Dermis microvascular lymphatic vessel endothelial cell (primary cell): ENCODE measurements at regions not wholly inside any gene's neighbourhood (a gene's known extent, or its start where the extent isn't known, plus 50 kb on each side); places are given as distances from the start of the nearest gene placed in this dataset.
"Not testable (repeated sequence)": the region's sequence is repeated elsewhere in the genome, so short reads cannot be mapped to it uniquely, and the experiment has no call there.

Source experiments
- DNase-seq, 2 donors: peaks; one replicate each; pipeline versions ENCODE4 v3.0.0 to v3.0.0-alpha.2; 2010; ENCODE audit warnings: low read depth in 2 of 2

DNA sequence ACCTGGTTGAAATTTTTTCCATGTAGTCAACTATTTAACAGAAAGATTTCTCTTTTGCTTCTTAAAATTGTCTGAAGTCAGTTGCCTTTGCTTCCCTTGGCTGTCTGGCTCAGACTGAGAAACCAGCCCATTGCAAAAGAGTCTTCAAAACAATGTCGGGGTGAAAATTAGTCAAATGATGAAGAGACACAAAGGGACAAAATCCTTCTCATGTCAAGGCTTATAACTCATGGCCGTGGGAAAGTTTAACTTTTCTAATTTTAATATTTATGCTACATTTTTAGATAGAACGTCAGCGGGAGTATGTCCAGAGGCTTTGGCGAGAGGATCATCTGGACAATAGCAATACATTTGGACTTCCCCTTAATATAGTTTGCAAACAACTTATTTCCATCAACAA is 127.2 kb downstream of the CD164 start:
- no peak for DNase-seq

DNA sequence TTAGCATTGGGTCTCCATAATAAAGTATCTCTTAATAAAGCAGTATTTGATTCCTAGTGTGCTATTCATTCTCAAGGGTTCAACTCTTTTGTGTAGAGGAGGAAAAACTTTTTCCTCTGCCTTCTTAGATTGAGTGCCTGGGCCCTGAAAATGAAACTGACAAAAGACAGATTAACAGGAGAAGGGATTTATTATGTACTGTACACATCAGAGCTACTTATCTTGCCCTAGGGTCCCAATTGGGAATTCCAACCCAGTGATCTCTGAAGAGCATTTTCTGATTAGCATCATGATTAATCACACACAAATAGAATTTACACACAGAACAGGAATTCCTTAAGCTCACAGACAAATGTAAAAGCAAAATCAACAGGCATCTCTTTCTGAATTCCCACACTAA is 128.9 kb downstream of the CD164 start:
- no peak for DNase-seq

DNA sequence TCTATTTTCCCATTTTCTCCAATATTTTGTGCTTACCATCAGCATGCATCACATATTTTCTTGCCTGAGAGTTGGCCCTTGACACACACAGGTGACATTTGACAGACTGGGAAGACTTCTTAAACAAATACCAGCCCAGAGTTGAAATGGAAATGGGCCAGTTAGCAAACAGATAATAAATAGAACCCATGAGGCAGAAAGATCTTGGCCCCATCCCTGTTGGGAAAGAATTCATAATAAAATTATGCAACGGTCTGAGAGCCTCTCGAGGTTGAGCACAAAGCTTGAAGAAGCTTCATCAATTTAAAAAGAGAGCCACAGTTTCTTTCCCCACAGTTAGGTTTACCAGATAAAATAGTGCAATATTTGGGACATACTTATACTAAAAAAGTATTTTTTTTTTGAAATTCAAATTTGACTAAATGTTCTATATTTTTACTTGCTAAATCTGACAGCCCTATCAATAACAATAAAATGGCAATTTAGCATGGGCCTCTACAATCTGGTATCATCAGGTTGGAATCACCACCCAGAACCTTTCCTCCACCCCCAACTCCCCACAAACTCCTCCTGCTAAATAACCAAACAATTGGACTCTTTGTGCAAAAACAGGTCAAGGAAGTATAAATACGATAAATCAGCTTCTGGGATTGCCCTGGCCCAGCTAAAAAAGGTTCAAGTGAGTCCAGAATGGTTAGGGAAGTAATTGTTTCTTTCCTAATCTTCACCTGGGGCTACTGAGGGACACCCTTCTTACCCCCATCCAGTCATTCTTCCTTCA is 129.8 kb downstream of the CD164 start:
- DNase-seq, result no peak

GRCh38 chr6:109251839-109252238 is 130.4 kb downstream of the CD164 start:
- DNase-seq, result no peak

DNA sequence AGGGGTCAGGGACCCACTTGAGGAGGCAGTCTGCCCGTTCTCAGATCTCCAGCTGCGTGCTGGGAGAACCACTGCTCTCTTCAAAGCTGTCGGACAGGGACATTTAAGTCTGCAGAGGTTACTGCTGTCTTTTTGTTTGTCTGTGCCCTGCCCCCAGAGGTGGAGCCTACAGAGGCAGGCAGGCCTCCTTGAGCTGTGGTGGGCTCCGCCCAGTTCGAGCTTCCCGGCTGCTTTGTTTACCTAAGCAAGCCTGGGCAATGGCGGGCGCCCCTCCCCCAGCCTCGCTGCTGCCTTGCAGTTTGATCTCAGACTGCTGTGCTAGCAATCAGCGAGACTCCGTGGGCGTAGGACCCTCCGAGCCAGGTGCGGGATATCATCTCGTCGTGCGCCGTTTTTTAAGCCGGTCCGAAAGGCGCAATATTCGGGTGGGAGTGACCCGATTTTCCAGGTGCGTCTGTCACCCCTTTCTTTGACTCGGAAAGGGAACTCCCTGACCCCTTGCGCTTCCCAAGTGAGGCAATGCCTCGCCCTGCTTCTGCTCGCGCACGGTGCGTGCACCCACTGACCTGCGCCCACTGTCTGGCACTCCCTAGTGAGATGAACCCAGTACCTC is 131.6 kb downstream of the CD164 start:
- DNase-seq, result not testable (repeated sequence)

GRCh38 chr6:109243863-109244825 is 138.1 kb downstream of the CD164 start:
- DNase-seq, result no peak

GRCh38 chr6:109242925-109243324 is 139.3 kb downstream of the CD164 start:
- no peak for DNase-seq

GRCh38 chr6:109242029-109242428 is 140.2 kb downstream of the CD164 start:
- DNase-seq, result no peak

DNA sequence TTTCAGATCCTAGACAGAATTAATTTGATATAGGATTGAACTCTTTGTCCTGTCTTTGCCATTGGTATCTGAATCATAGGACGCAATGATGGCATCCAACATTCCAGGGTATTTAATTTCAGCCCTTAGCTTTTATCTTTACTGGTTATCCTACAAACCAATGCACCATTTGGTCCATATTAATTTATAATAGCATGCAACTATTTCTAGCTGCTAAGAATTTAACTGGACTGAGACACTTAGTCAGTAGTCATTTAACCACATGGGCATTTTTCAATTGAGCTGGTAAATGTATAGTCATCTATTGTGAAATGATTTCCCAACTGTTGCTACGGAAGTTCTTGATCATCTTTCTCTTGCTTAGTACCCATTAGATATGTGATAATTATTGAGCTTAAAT is 141.1 kb downstream of the CD164 start:
- DNase-seq, result no peak

DNA sequence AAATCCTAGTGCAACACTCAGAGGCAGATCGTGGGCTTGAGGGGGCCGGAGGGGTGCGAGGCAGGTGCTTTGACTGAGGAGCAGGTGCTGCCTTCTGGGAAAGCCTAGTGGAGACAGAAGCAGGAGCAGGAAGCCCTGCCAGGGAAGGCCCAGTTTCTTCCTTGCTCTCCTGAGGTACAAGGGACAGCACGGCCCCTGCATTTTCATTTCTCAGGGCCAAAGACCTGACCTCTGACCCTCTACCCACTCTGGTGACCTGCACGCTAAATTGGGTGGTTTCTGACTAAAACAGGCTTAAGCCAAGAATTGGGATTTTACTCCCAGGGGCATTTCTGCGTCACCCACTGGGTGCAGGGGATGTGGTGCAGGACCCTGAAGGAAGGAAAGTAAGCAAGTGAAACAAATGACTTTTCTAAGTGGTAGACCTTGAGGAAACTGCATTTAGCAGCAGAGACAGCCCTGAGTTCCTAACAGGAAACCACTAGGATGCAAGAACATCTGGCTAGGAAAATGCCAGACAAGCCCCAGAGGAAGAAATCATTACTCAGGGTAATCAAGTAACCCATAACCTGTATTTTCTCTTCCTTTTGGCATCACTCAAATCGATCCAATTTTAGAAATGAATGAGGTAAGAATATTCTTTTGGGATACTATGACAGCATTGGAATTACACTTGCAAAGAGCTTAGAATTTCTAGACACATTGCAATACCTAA is 141.7 kb downstream of the CD164 start:
- DNase-seq, result peak in 1 of 2 donors; percentile 13

DNA sequence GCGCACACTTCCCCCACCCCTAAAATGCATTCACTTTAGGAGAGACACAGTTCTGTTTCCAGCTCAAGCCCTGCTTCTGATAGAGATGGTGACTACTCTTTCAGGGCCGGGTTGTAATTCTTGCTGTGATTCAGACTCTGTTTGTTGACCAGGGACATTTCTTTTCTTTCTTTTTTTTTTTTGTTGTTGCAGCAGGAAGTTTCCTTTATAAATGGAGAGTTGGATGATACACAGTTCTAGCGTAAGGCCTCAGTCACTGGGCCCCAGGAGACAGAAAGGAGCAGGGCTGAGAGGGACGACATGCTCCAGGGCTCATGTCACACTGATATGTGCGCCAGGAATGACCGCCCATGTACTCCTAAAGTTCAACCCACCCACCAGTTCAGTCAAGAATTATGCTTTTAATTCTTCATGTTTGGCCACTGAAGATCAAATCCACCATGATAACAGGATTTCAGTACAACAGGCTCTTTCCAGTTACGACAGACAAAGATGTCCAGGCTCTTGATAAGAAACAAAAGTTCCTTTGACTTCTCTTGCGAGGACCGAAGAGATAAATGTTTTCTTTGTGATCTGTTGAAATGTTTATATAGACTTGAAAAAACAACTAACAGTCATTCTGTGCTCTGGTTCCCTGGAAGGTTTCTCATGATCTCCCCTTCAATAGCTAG is 142.5 kb downstream of the CD164 start:
- DNase-seq, result peak in 1 of 2 donors; percentile 25

GRCh38 chr6:109239160-109239559 is 143.1 kb downstream of the CD164 start:
- no peak for DNase-seq

DNA sequence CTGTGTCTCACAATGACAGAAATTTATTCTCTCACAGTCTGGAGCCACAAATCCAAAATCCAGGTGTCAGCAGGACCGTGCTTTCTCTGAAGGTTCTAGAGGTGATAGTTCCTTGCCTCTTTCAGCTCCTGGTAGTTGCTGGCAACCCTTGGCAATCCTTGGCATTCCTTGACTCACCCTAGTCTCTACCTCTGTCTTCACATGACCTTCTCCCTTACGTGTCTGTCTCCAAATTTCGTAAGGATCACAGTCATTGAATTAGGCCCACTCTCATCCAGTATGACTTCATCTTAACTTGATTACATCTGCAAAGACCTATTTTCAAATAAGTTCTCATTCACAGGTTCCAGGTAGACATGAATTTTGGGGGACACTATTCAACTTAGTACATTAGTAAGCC is 143.1 kb downstream of the CEP57L1 start:
- no peak for DNase-seq

DNA sequence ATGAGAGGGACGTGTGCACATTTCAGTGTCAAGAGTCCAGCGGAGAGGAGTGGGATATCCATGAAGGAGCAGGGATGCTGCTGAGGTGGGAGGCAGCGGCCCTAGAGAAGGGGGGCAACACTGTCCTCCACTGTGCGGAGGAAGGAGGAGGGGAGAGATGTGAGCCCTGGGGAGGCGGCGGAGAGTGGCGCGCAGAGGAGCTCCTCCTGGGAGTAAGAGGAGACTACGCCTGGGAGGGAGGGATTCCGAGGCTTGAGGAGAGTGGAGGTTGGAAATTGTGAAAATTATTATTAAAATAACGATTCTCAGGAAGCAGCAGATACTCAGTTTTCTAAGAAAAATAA is 142.7 kb downstream of the CEP57L1 start:
- no peak for DNase-seq

- peak in 1 of 2 donors; percentile 43 for DNase-seq
Observed at GRCh38 chr6:109237077-109237985, 142.0 kb downstream of the CEP57L1 start.

- no peak for DNase-seq
Observed at GRCh38 chr6:109236115-109237076, 141.1 kb downstream of the CEP57L1 start.

GRCh38 chr6:109235481-109236038 is 140.3 kb downstream of the CEP57L1 start:
- DNase-seq, result no peak

DNA sequence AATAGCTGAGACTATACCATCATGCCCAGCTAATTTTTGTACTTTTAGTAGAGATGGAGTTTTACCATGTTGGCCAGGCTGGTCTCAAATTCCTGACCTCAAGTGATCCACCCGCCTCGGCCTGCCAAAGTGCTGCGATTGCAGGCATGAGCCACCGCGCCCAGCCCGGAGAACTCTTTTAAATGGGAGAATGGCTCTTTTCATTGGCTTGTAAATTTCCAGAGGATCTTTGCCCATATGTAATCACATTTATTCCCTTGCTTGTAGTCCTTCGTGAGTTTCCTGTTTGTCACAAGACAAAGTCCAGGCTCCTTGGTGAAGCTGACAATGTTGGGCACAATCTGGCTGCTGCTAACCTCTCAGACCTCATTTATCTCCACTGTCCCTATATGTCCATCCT is 135.1 kb downstream of the CEP57L1 start:
- DNase-seq, result no peak
